H1 (cell line): ENCODE measurements at regions not wholly inside any gene's neighbourhood (a gene's known extent, or its start where the extent isn't known, plus 50 kb on each side); places are given as distances from the start of the nearest gene placed in this dataset.

Source experiments
- CHD7 ChIP-seq: fragments of 300-600 bp; sonication (generic); IDR thresholded peaks from 2 replicates; pipeline ENCODE4 v1.7.1; 2012; ENCODE audit warnings: low read length, moderate library complexity, mild to moderate bottlenecking, inconsistent platforms; ENCODE audit not compliant: insufficient replicate concordance
- KDM5A ChIP-seq: fragments of 200-600 bp; IDR thresholded peaks from 2 replicates; pipeline ENCODE4 v1.7.1; 2012; ENCODE audit warnings: mild to moderate bottlenecking, low read length, inconsistent platforms, mixed read lengths
- MAFK ChIP-seq: IDR thresholded peaks from 2 replicates; pipeline ENCODE4 v1.6.1; 2012; ENCODE audit warnings: low read depth, mild to moderate bottlenecking, improper control_type of control experiment, low read length
- NANOG ChIP-seq: IDR thresholded peaks from 2 replicates; pipeline ENCODE4 v1.6.1; 2011; ENCODE audit warnings: low read length, low read depth, mild to moderate bottlenecking, inconsistent platforms; ENCODE audit not compliant: insufficient read depth, poor library complexity, severe bottlenecking
- SRF ChIP-seq: IDR thresholded peaks from 2 replicates; pipeline ENCODE4 v1.6.1; 2011; ENCODE audit warnings: mild to moderate bottlenecking, low read depth, low read length, moderate library complexity
- TAF7 ChIP-seq: optimal IDR thresholded peaks from 2 replicates; pipeline ENCODE3; 2011; ENCODE audit warnings: low read depth, mild to moderate bottlenecking, inconsistent platforms, low read length, moderate library complexity, borderline replicate concordance
- TEAD4 ChIP-seq: IDR thresholded peaks from 2 replicates; pipeline ENCODE4 v1.6.1; 2012; ENCODE audit warnings: low read depth, low read length, inconsistent platforms, mixed read lengths
- USF2 ChIP-seq: IDR thresholded peaks from 2 replicates; pipeline ENCODE4 v1.6.1; 2011; ENCODE audit warnings: low read length, improper control_type of control experiment

GRCh38 chr11:130652671-130653335, 204.4 kb downstream of the ADAMTS15 start (continued):
- TF ChIP-seq CHD7 (no peak), KDM5A (no peak), TEAD4 (no peak), NANOG (no peak), TAF7 (no peak), SRF (no peak), MAFK (no peak), USF2 (no peak)
